HG03460 (cell line): ENCODE measurements at regions not wholly inside any gene's neighbourhood (a gene's known extent, or its start where the extent isn't known, plus 50 kb on each side); places are given as distances from the start of the nearest gene placed in this dataset.
"Not testable (repeated sequence)": the region's sequence is repeated elsewhere in the genome, so short reads cannot be mapped to it uniquely, and the experiment has no call there.

ENCODE experiments used
- ATAC-seq: cut with Tn5 transposase; IDR thresholded peaks from one replicate; pipeline ENCODE4 v1.9.1; 2021; ENCODE audit not compliant: unreplicated experiment

DNA sequence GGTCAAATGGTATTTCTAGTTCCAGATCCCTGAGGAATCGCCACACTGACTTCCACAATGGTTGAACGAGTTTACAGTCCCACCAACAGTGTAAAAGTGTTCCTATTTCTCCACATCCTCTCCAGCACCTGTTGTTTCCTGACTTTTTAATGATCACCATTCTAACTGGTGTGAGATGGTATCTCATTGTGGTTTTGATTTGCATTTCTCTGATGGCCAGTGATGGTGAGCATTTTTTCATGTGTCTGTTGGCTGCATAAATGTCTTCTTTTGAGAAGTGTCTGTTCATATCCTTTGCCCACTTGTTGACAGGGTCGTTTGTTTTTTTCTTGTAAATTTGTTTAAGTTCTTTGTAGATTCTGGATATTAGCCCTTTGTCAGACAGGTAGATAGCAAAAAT is 269.9 kb upstream of the NREP start:
- not testable (repeated sequence) for ATAC-seq

GRCh38 chr5:112025757-112026156 is 268.8 kb upstream of the NREP start:
- peak; percentile 87 for ATAC-seq

- no peak for ATAC-seq
These were observed 267.8 kb upstream of the NREP start for GRCh38 chr5:112024769-112025168.

DNA sequence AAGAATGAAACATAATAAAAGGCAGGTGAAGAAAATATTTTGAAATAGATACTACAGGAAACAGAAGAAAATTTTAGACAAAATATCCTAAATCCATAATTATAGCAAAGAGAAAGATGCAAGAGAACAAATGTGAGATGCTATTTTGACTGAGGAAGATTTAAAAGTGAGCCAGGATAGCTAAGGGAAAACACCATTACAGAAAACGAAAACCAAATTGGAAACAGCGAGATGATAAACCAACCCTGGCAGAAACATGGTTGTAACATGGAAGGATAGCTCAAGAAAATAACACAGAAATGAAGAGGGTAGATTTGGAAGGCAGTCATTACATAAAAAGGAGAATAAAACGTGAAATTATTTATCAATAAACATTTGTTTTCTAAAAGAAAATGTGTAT is 267.2 kb upstream of the NREP start:
- ATAC-seq = no peak

- ATAC-seq = no peak
These were observed 266.8 kb upstream of the NREP start for GRCh38 chr5:112023766-112024165.

DNA sequence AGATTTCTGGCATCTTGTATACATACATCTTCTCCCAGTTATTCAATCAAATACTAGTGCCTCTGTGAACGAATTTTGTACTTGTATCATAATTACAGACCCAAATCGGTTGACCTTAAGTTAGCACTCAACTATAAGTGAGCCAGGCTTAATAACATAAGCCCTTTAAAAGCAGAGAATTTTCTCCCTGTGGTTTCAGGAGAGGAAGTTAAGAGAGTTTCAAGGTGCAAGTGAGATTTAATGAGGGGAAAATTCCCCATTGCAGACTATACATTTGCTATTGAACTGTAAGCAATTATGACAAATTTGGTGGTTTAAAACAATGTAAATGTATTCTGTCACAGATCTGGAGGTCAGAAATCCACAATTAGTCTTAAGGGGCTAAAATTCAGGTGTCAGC is 261.9 kb upstream of the NREP start:
- ATAC-seq = no peak

GRCh38 chr5:112016980-112017379 is 260.0 kb upstream of the NREP start:
- no peak for ATAC-seq

DNA sequence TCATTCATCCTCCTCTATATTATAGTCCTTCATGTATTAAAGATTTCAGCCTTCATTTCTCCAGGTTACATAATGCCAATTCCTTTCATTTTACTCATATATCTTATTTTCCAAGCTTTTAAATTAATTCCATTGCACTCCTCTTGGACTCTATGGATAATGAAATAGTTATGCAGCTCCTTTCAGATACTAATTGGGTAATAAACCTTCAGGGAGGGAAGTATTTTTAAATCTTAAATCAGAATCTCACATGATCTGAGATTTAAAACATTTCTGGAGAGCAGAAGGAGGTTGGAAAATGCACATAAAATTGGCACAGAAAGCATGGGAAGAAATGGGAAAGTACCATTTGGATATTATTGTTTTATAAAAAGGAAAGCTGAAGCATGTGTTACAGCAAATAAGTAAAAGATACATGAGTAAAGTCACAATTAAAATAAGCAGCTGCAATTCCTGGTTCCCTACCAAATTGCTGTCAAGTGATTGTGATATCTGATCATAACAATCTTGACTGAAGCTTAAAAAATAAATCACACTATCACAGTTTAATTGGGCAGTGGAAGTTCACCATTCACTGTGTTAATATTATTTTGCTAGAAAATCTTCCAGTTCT is 257.9 kb upstream of the NREP start:
- no peak for ATAC-seq

DNA sequence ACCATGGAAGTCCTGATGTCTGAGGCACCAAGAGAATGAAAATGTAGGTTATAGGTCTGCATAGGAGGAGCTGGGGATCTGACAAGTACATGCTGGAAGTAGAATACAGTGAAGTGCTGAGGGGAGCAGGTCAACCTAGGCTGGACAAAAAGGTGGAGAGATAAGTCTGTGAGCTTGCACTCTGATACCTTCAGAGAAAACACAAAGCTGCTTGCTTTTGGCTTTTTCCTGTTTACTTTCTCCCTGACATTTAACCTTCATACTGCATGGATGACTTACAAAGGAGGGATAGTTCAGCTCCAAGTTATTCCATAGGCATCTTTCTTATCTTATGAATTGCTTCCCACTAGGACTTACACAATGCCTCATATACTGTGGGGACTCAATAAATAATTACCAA is 256.7 kb upstream of the NREP start:
- ATAC-seq = no peak

DNA sequence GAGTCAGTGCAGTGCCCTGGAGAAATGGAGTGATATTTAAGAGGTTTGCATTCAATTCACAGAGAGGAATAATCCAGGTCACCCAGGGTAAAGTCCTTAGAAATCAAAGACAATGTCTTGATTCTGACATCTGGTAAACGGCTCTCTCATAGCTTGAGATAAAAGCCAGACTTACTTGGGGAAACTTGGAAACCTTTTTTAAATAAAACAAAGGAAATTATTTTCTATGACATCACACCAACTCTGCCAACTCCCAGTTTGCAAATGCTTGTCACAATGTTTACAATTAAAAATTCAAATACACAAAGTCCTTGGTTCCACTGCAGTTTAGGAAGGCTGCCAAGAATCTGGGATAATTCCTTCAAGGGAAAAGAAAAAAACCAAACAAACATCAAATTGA is 255.1 kb upstream of the NREP start:
- no peak for ATAC-seq

DNA sequence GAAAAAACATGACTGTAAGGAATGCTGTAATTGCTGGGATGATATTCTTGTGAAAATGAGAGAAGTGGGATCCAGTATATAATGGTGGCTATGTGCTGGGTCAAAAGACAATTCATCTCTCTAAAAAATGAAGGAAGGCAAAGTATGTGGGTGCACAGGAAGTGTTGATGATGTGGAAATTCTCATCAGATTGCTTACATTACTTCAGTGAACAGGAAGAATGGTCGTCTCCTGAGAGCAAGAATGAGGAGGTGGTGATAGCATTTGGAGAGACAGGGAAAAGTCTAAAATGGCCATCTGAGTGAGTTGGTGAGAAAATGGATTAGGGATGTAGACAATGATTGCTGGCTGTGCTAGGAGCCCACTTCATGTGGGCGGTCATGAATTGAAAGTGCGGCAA is 253.5 kb upstream of the NREP start:
- no peak for ATAC-seq

- ATAC-seq = no peak
These were observed 249.7 kb upstream of the NREP start for GRCh38 chr5:112006721-112007120.

GRCh38 chr5:112005623-112005930 is 248.6 kb upstream of the NREP start:
- no peak for ATAC-seq

GRCh38 chr5:112004867-112005622 is 248.1 kb upstream of the NREP start:
- ATAC-seq = peak; percentile 84

- ATAC-seq = no peak
These were observed 245.4 kb upstream of the NREP start for GRCh38 chr5:112002376-112002775.

DNA sequence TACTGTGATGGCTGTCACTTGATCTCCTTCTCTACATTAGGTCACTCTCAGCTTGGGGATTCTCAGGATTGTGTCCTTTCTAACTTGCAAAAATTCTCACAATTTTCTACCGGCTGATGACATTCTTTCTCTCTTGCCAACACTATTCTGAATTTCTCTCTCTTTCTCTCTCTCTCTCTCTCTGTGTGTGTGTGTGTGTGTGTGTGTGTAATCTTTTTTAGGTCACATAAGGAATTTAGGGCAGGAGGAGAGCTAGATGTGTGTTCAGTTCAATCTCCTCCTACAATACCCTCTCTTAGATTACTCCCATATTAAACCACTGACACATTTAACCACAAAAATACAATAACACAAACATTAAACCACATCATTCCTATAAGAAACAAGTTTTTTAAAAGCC is 242.3 kb upstream of the NREP start:
- ATAC-seq = no peak

DNA sequence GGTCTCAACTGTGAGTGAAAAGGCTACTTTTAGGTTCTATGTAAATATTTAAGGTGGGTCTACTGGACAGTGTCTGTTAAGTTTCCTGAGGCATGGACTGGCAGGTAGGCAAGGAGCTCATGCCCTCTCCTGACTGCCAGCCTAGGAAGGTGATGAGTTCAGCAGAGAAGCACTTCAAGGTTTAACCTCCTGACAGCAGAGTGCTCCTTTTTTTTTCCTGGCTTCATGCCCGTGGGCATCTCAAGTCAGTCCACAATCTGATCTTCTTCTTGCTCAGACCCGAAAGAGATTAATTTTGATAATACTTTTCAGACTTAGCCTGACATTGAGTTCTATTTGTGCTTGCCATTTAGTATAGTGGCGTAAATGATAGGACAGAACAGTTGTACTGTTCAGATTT is 241.9 kb upstream of the NREP start:
- ATAC-seq = no peak

DNA sequence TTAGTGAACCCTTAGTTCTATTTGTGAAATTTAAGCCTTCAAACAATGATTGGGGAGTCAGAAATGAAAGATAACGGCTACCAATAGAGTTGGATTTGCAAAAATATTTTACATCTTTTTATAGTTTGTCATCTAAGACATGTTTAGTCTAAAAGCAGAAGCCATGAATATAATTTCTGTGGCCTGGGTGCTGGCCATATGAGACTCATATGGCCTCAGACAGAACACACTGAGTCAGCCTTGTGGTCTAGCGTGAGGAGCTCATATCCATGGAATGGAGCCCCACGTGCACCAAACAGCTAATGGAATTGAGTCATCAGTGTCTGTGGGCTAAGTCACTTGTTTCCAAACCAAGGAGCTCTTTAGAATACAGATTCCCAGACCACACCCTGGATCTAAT is 240.7 kb upstream of the NREP start:
- no peak for ATAC-seq

- no peak for ATAC-seq
These were observed 240.3 kb upstream of the NREP start for GRCh38 chr5:111997308-111997707.

GRCh38 chr5:111996574-111996973 is 239.6 kb upstream of the NREP start:
- no peak for ATAC-seq

- ATAC-seq = no peak
These were observed 238.7 kb upstream of the NREP start for GRCh38 chr5:111995701-111996100.

DNA sequence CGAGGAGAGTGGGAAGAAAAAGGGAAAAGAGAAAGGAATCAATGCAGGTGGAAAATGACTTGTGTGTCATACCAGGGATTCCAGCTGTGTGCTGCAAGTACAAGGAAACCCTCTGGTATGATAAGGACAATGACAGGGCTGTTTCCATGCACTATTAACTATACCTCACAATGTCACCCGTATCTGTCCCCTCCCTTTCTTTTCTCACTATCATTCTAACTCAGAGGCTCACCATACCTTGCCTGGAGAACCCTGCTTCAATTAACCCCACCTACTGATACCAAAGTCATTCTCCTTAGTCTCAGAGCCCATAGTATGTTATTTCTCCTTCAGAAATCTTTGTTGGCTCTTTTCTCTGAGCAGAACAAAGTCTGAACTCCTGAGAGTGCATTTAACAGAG is 236.2 kb upstream of the NREP start:
- ATAC-seq = no peak

DNA sequence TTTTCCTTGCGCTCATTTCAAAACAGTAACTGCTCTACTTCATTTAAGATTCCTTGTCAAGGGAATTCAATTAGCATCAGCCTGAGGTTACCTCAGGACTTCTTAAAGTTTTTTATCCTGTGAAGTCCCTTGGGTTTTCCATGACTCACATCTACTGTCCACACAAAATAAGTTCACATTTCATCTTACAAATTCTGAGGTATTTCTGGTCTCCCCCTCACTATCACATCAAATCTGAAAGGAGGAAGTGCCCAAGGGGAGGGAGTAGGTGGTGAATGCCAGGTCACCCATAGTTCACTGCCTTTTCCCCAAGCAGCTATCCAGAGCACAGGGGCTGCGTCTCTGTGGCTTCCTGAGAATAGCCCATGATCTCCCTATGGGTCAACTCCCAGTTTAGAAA is 227.1 kb upstream of the NREP start:
- ATAC-seq = peak; percentile 84
